DND-41 (cell line): ENCODE measurements at regions not wholly inside any gene's neighbourhood (a gene's known extent, or its start where the extent isn't known, plus 50 kb on each side); places are given as distances from the start of the nearest gene placed in this dataset.

ENCODE experiments used
- ATAC-seq: fragments of 200-7000 bp; cut with Tn5 transposase; 3 replicates; pipeline ENCODE4 v1.9.1; 2021; ENCODE audit warnings: low read depth; ENCODE audit not compliant: insufficient read depth
- DNase-seq: peaks from one replicate; pipeline ENCODE4 v3.0.0-alpha.2; 2020
- H2AFZ ChIP-seq: 2 replicates; pipeline ENCODE4 v1.6.0; 2012; ENCODE audit warnings: low read depth, low read length
- H3K27ac ChIP-seq: 2 replicates; pipeline ENCODE4 v1.5.1; 2012; ENCODE audit warnings: low read length, inconsistent platforms
- H3K27me3 ChIP-seq: fragments of 200-600 bp; sonication (generic); 2 replicates; pipeline ENCODE4 v1.6.0; 2012; ENCODE audit warnings: low read length, mild to moderate bottlenecking, inconsistent platforms; ENCODE audit not compliant: insufficient read depth, poor library complexity
- H3K36me3 ChIP-seq: 2 replicates; pipeline ENCODE4 v1.5.1; 2012; ENCODE audit warnings: low read length, inconsistent platforms; ENCODE audit not compliant: insufficient read depth
- H3K4me1 ChIP-seq: 2 replicates; pipeline ENCODE4 v1.5.1; 2012; ENCODE audit warnings: mild to moderate bottlenecking, low read length; ENCODE audit not compliant: insufficient read depth
- H3K4me2 ChIP-seq: 2 replicates; pipeline ENCODE4 v1.6.0; 2012; ENCODE audit warnings: mild to moderate bottlenecking, moderate library complexity, low read length, inconsistent platforms; ENCODE audit not compliant: insufficient read depth
- H3K4me3 ChIP-seq, 2 experiments: fragments of 200-600 bp in 1 of 2; shearing (Covaris generic) in 1 of 2; 2 replicates each; pipeline ENCODE4 v1.5.1; 2012 to 2016; ENCODE audit warnings: inconsistent platforms in 2 of 2, low read length in 2 of 2, mild to moderate bottlenecking in 2 of 2, low read depth in 1 of 2, moderate library complexity in 1 of 2
- H3K79me2 ChIP-seq: 2 replicates; pipeline ENCODE4 v1.6.0; 2012; ENCODE audit warnings: low read length, inconsistent platforms; ENCODE audit not compliant: insufficient read depth
- H3K9ac ChIP-seq: 2 replicates; pipeline ENCODE4 v1.6.0; 2012; ENCODE audit warnings: low read depth, mild to moderate bottlenecking, inconsistent platforms, low read length, moderate library complexity
- H3K9me3 ChIP-seq: 2 replicates; pipeline ENCODE4 v1.5.1; 2012; ENCODE audit warnings: low read length, moderate library complexity, mild to moderate bottlenecking, inconsistent platforms; ENCODE audit not compliant: insufficient read depth, severe bottlenecking
- H4K20me1 ChIP-seq: 2 replicates; pipeline ENCODE4 v1.6.0; 2012; ENCODE audit warnings: low read length; ENCODE audit not compliant: insufficient read depth
- CTCF ChIP-seq: IDR thresholded peaks from 2 replicates; pipeline ENCODE4 v1.5.1; 2012; ENCODE audit warnings: borderline replicate concordance, low read length, moderate library complexity, mild to moderate bottlenecking; ENCODE audit not compliant: poor library complexity, severe bottlenecking; ENCODE audit errors: extremely low read depth
- EZH2 ChIP-seq: IDR thresholded peaks from 3 replicates; pipeline ENCODE4 v1.6.1; 2012; ENCODE audit warnings: borderline replicate concordance, low read depth, mild to moderate bottlenecking, moderate library complexity, low read length, inconsistent platforms; ENCODE audit not compliant: severe bottlenecking

GRCh38 chr1:30371179-30371788 is 352.1 kb downstream of the MATN1 start:
- Histone ChIP-seq H3K9ac (no peak overlapping the region), H3K36me3 (no peaks in the 10 kb centered on the region), H3K4me3 (no peak overlapping the region), H2AFZ (no peak overlapping the region), H3K27me3 (peaks cover 6% of the 10 kb centered on the region), H3K4me2 (no peak overlapping the region), H3K9me3 (no peaks in the 10 kb centered on the region), H4K20me1 (peaks cover 4% of the 10 kb centered on the region; the same call in 1 of the 2 replicates), H3K27ac (no peak overlapping the region), H3K4me1 (no peaks in the 10 kb centered on the region), H3K79me2 (no peaks in the 10 kb centered on the region)
- DNase-seq (no peak), ATAC-seq (no peak)
- TF ChIP-seq EZH2 (no peak), CTCF (no peak)

- Histone ChIP-seq H3K4me2 (no peak overlapping the region), H3K27me3 (peaks cover 6% of the 10 kb centered on the region)
- no peak for ATAC-seq
Observed at GRCh38 chr1:30368651-30369240, 354.6 kb downstream of the MATN1 start.

GRCh38 chr1:30366911-30367310 is 356.5 kb downstream of the MATN1 start:
- no peak for DNase-seq

More at GRCh38 chr1:30368651-30369240, 354.6 kb downstream of the MATN1 start:
- Histone ChIP-seq H2AFZ (no peak overlapping the region), H4K20me1 (peaks cover 4% of the 10 kb centered on the region; the same call in 1 of the 2 replicates), H3K9me3 (no peaks in the 10 kb centered on the region), H3K36me3 (no peaks in the 10 kb centered on the region), H3K4me3 (no peak overlapping the region), H3K27ac (no peak overlapping the region), H3K79me2 (no peaks in the 10 kb centered on the region), H3K9ac (no peak overlapping the region), H3K4me1 (no peaks in the 10 kb centered on the region)
- DNase-seq: no peak
- no peak for TF ChIP-seq EZH2
- TF ChIP-seq CTCF: no peak

More at GRCh38 chr1:30366911-30367310, 356.5 kb downstream of the MATN1 start:
- no peak overlapping the region for H3K4me3 ChIP-seq
- H2AFZ ChIP-seq: no peak overlapping the region
- no peaks in the 10 kb centered on the region for H4K20me1 ChIP-seq
- H3K9me3 ChIP-seq: no peaks in the 10 kb centered on the region
- H3K36me3 ChIP-seq: no peaks in the 10 kb centered on the region
- H3K4me1 ChIP-seq: no peaks in the 10 kb centered on the region
- H3K9ac ChIP-seq: no peak overlapping the region
- ATAC-seq: no peak
- H3K79me2 ChIP-seq: no peaks in the 10 kb centered on the region
- TF ChIP-seq EZH2 (no peak), CTCF (no peak)
- peaks cover 3% of the 10 kb centered on the region for H3K27me3 ChIP-seq
- no peak overlapping the region for H3K27ac ChIP-seq
- H3K4me2 ChIP-seq: no peak overlapping the region
